IMR-90 (cell line): ENCODE measurements at regions not wholly inside any gene's neighbourhood (a gene's known extent, or its start where the extent isn't known, plus 50 kb on each side); places are given as distances from the start of the nearest gene placed in this dataset.

Source experiments
- ATAC-seq: fragments of 200-7000 bp; cut with Tn5 transposase; 2 replicates; pipeline ENCODE4 v1.9.1; 2020; ENCODE audit warnings: low read depth, mild to moderate bottlenecking, moderate library complexity
- BruUV-seq: library from RNA; stranded (reverse); fragments of 400-500 nt; replicated peaks from 2 replicates; lab custom pipeline; 2021; lab: Mats Ljungman, UMichigan
- CTCF ChIA-PET: fragments of 300-600 bp; formaldehyde crosslinking; extraction: SDS; loops from one replicate; lab custom pipeline; 2021; ENCODE audit warnings: antibody characterized with exemption; lab: Yijun Ruan, JAX
- POLR2A ChIA-PET: fragments of 300-600 bp; sonication (Branson Sonifier 250); formaldehyde crosslinking; loops from one replicate; lab custom pipeline; 2022; ENCODE audit warnings: antibody characterized with exemption; ENCODE audit not compliant: unreplicated experiment; lab: Charles Lee
- DNase-seq: peaks from one replicate; pipeline ENCODE4 v3.0.0; 2013
- H2AFZ ChIP-seq: replicated peaks from 2 replicates; pipeline ENCODE3; 2013; ENCODE audit warnings: low read length, mild to moderate bottlenecking; ENCODE audit not compliant: poor library complexity
- H2AK5ac ChIP-seq: 2 replicates; pipeline ENCODE4 v1.6.1; 2013; ENCODE audit warnings: low read depth, low read length, inconsistent platforms
- H2AK9ac ChIP-seq: replicated peaks from 2 replicates; pipeline ENCODE3; 2013; ENCODE audit warnings: mild to moderate bottlenecking, low read depth, low read length, moderate library complexity; ENCODE audit not compliant: poor library complexity
- H2BK120ac ChIP-seq: 2 replicates; pipeline ENCODE4 v1.6.1; 2013; ENCODE audit warnings: low read depth, low read length, inconsistent platforms
- H2BK15ac ChIP-seq: 3 replicates; pipeline ENCODE4 v1.6.1; 2013; ENCODE audit warnings: low read depth, low read length, inconsistent platforms
- H2BK20ac ChIP-seq: 2 replicates; pipeline ENCODE4 v1.6.1; 2013; ENCODE audit warnings: low read depth, mild to moderate bottlenecking, inconsistent platforms, low read length, moderate library complexity
- H2BK5ac ChIP-seq: 2 replicates; pipeline ENCODE4 v1.6.1; 2013; ENCODE audit warnings: mild to moderate bottlenecking, low read depth, low read length, inconsistent platforms; ENCODE audit not compliant: poor library complexity, severe bottlenecking
- H3K14ac ChIP-seq: replicated peaks from 2 replicates; pipeline ENCODE4 v1.6.1; 2013; ENCODE audit warnings: low read depth, low read length, inconsistent platforms
- H3K18ac ChIP-seq: 2 replicates; pipeline ENCODE4 v1.6.1; 2013; ENCODE audit warnings: low read depth, low read length, control low read depth
- H3K23ac ChIP-seq: 2 replicates; pipeline ENCODE4 v1.6.1; 2013; ENCODE audit warnings: low read depth, low read length, inconsistent platforms
- H3K27ac ChIP-seq: 2 replicates; pipeline ENCODE4 v1.5.1; 2013; ENCODE audit warnings: mild to moderate bottlenecking, control low read depth, low read length; ENCODE audit not compliant: insufficient read depth
- H3K27me3 ChIP-seq: 2 replicates; pipeline ENCODE4 v1.6.1; 2013; ENCODE audit warnings: low read length; ENCODE audit not compliant: control insufficient read depth, insufficient read depth
- H3K36me3 ChIP-seq: 2 replicates; pipeline ENCODE4 v1.6.1; 2013; ENCODE audit warnings: low read length, mixed read lengths; ENCODE audit not compliant: control insufficient read depth, insufficient read depth
- H3K4ac ChIP-seq: 2 replicates; pipeline ENCODE4 v1.6.1; 2013; ENCODE audit warnings: low read depth, low read length, inconsistent platforms
- H3K4me1 ChIP-seq: 2 replicates; pipeline ENCODE4 v1.6.1; 2013; ENCODE audit warnings: low read length, mixed read lengths; ENCODE audit not compliant: control insufficient read depth, insufficient read depth
- H3K4me2 ChIP-seq: 2 replicates; pipeline ENCODE4 v1.6.1; 2013; ENCODE audit warnings: low read depth, mild to moderate bottlenecking, control low read depth, low read length, moderate library complexity
- H3K4me3 ChIP-seq: 2 replicates; pipeline ENCODE4 v1.5.1; 2013; ENCODE audit warnings: low read depth, mild to moderate bottlenecking, control low read depth, low read length, moderate library complexity; ENCODE audit not compliant: insufficient read depth
- H3K56ac ChIP-seq: 2 replicates; pipeline ENCODE4 v1.6.1; 2013; ENCODE audit warnings: low read length, inconsistent platforms; ENCODE audit not compliant: insufficient read depth; ENCODE audit errors: extremely low read depth
- H3K79me1 ChIP-seq, 2 experiments: 2 replicates each; pipeline ENCODE4 v1.6.1; 2013; ENCODE audit warnings: low read length in 2 of 2, inconsistent platforms in 1 of 2, low read depth in 1 of 2
- H3K9ac ChIP-seq: 2 replicates; pipeline ENCODE4 v1.6.1; 2013; ENCODE audit warnings: low read depth, low read length, control low read depth
- H3K9me1 ChIP-seq: 2 replicates; pipeline ENCODE4 v1.6.1; 2013; ENCODE audit warnings: low read length, inconsistent platforms; ENCODE audit not compliant: insufficient read depth
- H3K9me3 ChIP-seq: 2 replicates; pipeline ENCODE4 v1.6.1; 2013; ENCODE audit warnings: low read length; ENCODE audit not compliant: control insufficient read depth, insufficient read depth
- H4K20me1 ChIP-seq: 2 replicates; pipeline ENCODE4 v1.6.1; 2013; ENCODE audit warnings: low read length, inconsistent platforms; ENCODE audit not compliant: insufficient read depth
- H4K5ac ChIP-seq: 2 replicates; pipeline ENCODE4 v1.6.1; 2013; ENCODE audit warnings: mild to moderate bottlenecking, low read depth, low read length, control low read depth
- H4K8ac ChIP-seq, 2 experiments: 2 replicates each; pipeline ENCODE4 v1.6.1; 2013; ENCODE audit warnings: low read depth in 2 of 2, low read length in 2 of 2, control low read depth in 1 of 2, inconsistent platforms in 1 of 2
- H4K91ac ChIP-seq: 2 replicates; pipeline ENCODE4 v1.6.1; 2013; ENCODE audit warnings: low read depth, low read length, inconsistent platforms; ENCODE audit not compliant: insufficient read depth
- CHD1 ChIP-seq: IDR thresholded peaks from 2 replicates; pipeline ENCODE4 v1.6.1; 2012; ENCODE audit warnings: low read depth, low read length, improper control_type of control experiment
- MAFK ChIP-seq: IDR thresholded peaks from 2 replicates; pipeline ENCODE4 v1.6.1; 2012; ENCODE audit warnings: low read depth, low read length, improper control_type of control experiment
- MXI1 ChIP-seq: IDR thresholded peaks from 2 replicates; pipeline ENCODE4 v1.6.1; 2012; ENCODE audit warnings: low read depth, mild to moderate bottlenecking, low read length, moderate library complexity, borderline replicate concordance
- POLR2A ChIP-seq: IDR thresholded peaks from 2 replicates; pipeline ENCODE4 v1.6.1; 2012; ENCODE audit warnings: mild to moderate bottlenecking, low read depth, low read length
- RCOR1 ChIP-seq: IDR thresholded peaks from 2 replicates; pipeline ENCODE4 v1.6.1; 2012; ENCODE audit warnings: mild to moderate bottlenecking, low read length, improper control_type of control experiment; ENCODE audit not compliant: insufficient replicate concordance
- WGBS, 2 experiments: methylation state at CpG; one replicate each; pipeline versions ENCODE4 v1.1.5 to v1.1.7; 2013; ENCODE audit warnings: missing lambda C conversion rate in 2 of 2; ENCODE audit not compliant: insufficient read length in 1 of 2; ENCODE audit errors: extremely low coverage in 2 of 2; 5-methylcytosine and 5-hydroxymethylcytosine counted together
- dilution Hi-C: fragments of 300-500 bp; cut with HindIII; formaldehyde crosslinking; loops from one replicate; pipeline ENCODE4 v1.14.3; 2018; ENCODE audit warnings: low sequenced_read_pairs; ENCODE audit not compliant: unreplicated experiment
- in situ Hi-C: fragments of 300-500 bp; cut with MboI; formaldehyde crosslinking; loops from 3 replicates; pipeline ENCODE4 v1.14.3; 2019; ENCODE audit warnings: low sequenced_read_pairs, inconsistent platforms, mixed read lengths
- intact Hi-C: fragments of 100-400 bp; cut with micrococcal nuclease; formaldehyde crosslinking; loops from 2 replicates; pipeline ENCODE4 v1.10.0; 2022
- TF ChIP-seq, protein P1 (sequence below): conservative IDR thresholded peaks from 2 replicates; pipeline ENCODE4 v1.5.1; 2012; ENCODE audit warnings: mild to moderate bottlenecking, low read depth, low read length, improper control_type of control experiment
- TF ChIP-seq, protein P2 (sequence below): fragments of 150-350 bp; IDR thresholded peaks from 2 replicates; pipeline ENCODE4 v1.6.1; 2017; ENCODE audit warnings: mild to moderate bottlenecking, antibody characterized with exemption, low read length, low read depth

DNA sequence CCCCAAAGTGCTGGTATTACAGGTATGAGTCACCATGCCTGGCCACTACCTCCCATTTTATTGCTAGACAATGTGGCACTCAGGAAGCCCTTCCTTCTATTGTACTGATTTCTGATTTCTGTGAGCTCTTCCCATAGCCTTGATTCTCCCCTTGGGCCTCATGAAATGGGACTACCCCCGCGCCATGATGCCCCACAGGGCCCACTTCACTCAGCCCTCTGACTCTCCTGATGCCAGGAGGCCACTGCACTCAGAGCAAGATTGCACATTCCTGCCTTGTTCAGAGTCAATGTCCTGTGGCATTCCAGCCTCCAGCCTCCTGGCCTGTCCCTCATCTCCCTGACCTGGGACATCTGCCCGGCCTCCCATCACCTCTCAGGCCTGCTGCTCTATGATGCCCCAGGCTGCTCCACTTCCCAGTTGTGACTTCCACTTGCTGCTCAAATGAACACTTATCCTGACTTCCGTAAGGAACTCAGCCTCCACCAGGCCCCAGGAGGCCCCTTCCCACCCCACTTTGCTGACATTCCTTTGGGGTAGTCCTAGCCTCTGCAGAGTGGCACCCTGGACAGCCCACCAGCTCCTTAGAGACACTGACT is 66.6 kb upstream of the KSR1 start:
- no peaks in the 10 kb centered on the region for H4K20me1 ChIP-seq
- CTCF ChIA-PET, result no interaction called here
- no peak overlapping the region for H3K4me2 ChIP-seq
- intact Hi-C loops (no loop called here), dilution Hi-C loops (no loop called here), in situ Hi-C loops (no loop called here)
- H3K18ac ChIP-seq, result no peak overlapping the region
- H3K4me3 ChIP-seq, result no peak overlapping the region
- no peak overlapping the region for H3K4ac ChIP-seq
- peaks cover 1% of the 10 kb centered on the region; the same call in 1 of the 2 replicates for H3K4me1 ChIP-seq
- ATAC-seq (no peak), DNase-seq (no peak)
- 74% methylated on average over 4 of the region's 4 CpGs; no CpG with 5 or more reads in 1 of the 2 experiments for WGBS, 2 experiments
- no peak overlapping the region for H2BK120ac ChIP-seq
- no peak overlapping the region for H2AK9ac ChIP-seq
- H4K91ac ChIP-seq, result no peak overlapping the region
- H3K79me1 ChIP-seq, result no peaks in the 10 kb centered on the region
- H4K8ac ChIP-seq, result no peak overlapping the region
- H3K9me1 ChIP-seq, result no peaks in the 10 kb centered on the region; the same call in 1 of the 2 replicates
- H2BK5ac ChIP-seq, result no peak overlapping the region
- POLR2A ChIA-PET, result no interaction called here
- H3K56ac ChIP-seq, result no peak overlapping the region
- H3K23ac ChIP-seq, result no peak overlapping the region
- no peak overlapping the region for H2BK20ac ChIP-seq
- no peak overlapping the region for H2AFZ ChIP-seq
- peaks cover 5% of the 10 kb centered on the region for H3K27me3 ChIP-seq
- no peak for TF ChIP-seq CHD1
- TF ChIP-seq MXI1, result no peak
- no peak for TF ChIP-seq MAFK
- TF ChIP-seq, protein P1, sequence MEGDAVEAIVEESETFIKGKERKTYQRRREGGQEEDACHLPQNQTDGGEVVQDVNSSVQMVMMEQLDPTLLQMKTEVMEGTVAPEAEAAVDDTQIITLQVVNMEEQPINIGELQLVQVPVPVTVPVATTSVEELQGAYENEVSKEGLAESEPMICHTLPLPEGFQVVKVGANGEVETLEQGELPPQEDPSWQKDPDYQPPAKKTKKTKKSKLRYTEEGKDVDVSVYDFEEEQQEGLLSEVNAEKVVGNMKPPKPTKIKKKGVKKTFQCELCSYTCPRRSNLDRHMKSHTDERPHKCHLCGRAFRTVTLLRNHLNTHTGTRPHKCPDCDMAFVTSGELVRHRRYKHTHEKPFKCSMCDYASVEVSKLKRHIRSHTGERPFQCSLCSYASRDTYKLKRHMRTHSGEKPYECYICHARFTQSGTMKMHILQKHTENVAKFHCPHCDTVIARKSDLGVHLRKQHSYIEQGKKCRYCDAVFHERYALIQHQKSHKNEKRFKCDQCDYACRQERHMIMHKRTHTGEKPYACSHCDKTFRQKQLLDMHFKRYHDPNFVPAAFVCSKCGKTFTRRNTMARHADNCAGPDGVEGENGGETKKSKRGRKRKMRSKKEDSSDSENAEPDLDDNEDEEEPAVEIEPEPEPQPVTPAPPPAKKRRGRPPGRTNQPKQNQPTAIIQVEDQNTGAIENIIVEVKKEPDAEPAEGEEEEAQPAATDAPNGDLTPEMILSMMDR, result no peak
- TF ChIP-seq, protein P2, sequence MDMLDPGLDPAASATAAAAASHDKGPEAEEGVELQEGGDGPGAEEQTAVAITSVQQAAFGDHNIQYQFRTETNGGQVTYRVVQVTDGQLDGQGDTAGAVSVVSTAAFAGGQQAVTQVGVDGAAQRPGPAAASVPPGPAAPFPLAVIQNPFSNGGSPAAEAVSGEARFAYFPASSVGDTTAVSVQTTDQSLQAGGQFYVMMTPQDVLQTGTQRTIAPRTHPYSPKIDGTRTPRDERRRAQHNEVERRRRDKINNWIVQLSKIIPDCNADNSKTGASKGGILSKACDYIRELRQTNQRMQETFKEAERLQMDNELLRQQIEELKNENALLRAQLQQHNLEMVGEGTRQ, result no peak
- no peak for TF ChIP-seq POLR2A
- TF ChIP-seq RCOR1, result no peak
- no peak overlapping the region for H2AK5ac ChIP-seq
- no TSS peak for BruUV-seq
- no peak overlapping the region for H4K5ac ChIP-seq
- no peak overlapping the region for H3K27ac ChIP-seq
- no peaks in the 10 kb centered on the region for H3K9me3 ChIP-seq
- H3K9ac ChIP-seq, result no peak overlapping the region
- no peak overlapping the region for H3K14ac ChIP-seq
- H2BK15ac ChIP-seq, result no peak overlapping the region
- H3K36me3 ChIP-seq, result no peaks in the 10 kb centered on the region
